Testis (tissue), 2 donors: ENCODE measurements at regions not wholly inside any gene's neighbourhood (a gene's known extent, or its start where the extent isn't known, plus 50 kb on each side); places are given as distances from the start of the nearest gene placed in this dataset.

Source experiments
- POLR2A ChIP-seq: fragments of 450-650 bp; IDR thresholded peaks from one replicate; pipeline ENCODE4 v1.6.1; 2017; ENCODE audit warnings: antibody characterized with exemption, mild to moderate bottlenecking, moderate library complexity
- TF ChIP-seq, protein P1 (sequence below), 3 experiments: fragments of 450-650 bp in 2 of 3; fragments of 200-600 bp in 1 of 3; sonication (generic) in 1 of 3; IDR thresholded peaks; one replicate each; pipeline ENCODE4 v1.5.1; 2016 to 2019; ENCODE audit warnings: antibody characterized with exemption in 3 of 3, mild to moderate bottlenecking in 2 of 3, moderate library complexity in 1 of 3

DNA sequence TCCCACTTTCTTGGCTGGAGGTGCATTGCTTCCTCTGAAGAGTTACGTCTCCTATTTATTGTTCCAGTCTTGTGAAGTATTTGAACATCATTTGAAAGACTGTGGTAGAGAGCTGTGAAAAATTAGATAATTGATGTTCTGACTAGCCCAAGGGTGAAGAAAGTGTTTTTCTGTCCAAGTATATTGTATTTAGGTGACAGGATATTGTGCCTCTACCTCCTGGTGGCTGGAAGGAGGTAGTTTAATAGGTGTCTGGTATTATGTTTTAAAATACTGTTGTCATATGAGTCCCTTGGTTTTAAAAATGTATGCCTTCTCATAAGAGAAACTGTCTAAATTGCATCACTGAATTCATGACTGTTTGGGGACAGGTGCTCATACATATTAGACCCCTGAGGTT lies 226.0 kb downstream of the SPRY1 start:
- TF ChIP-seq, protein P1, sequence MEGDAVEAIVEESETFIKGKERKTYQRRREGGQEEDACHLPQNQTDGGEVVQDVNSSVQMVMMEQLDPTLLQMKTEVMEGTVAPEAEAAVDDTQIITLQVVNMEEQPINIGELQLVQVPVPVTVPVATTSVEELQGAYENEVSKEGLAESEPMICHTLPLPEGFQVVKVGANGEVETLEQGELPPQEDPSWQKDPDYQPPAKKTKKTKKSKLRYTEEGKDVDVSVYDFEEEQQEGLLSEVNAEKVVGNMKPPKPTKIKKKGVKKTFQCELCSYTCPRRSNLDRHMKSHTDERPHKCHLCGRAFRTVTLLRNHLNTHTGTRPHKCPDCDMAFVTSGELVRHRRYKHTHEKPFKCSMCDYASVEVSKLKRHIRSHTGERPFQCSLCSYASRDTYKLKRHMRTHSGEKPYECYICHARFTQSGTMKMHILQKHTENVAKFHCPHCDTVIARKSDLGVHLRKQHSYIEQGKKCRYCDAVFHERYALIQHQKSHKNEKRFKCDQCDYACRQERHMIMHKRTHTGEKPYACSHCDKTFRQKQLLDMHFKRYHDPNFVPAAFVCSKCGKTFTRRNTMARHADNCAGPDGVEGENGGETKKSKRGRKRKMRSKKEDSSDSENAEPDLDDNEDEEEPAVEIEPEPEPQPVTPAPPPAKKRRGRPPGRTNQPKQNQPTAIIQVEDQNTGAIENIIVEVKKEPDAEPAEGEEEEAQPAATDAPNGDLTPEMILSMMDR (IDR thresholded peaks at IDR 0.05), result no peak
- TF ChIP-seq POLR2A, result no peak
